H9 (cell line): ENCODE measurements at regions not wholly inside any gene's neighbourhood (a gene's known extent, or its start where the extent isn't known, plus 50 kb on each side); places are given as distances from the start of the nearest gene placed in this dataset.

Source experiments
- DNase-seq: peaks from one replicate; pipeline ENCODE4 v3.0.0-alpha.2; 2017
- H2AFZ ChIP-seq: one replicate; pipeline ENCODE4 v1.6.1; 2013; ENCODE audit warnings: mild to moderate bottlenecking, low read length, control low read depth, moderate library complexity
- H2AK5ac ChIP-seq: 2 replicates; pipeline ENCODE4 v1.6.1; 2013; ENCODE audit warnings: low read length, control low read depth, mixed read lengths; ENCODE audit not compliant: insufficient read length
- H2BK120ac ChIP-seq: one replicate; pipeline ENCODE4 v1.6.1; 2013; ENCODE audit warnings: low read depth, mild to moderate bottlenecking, low read length, control low read depth, inconsistent platforms; ENCODE audit not compliant: poor library complexity, severe bottlenecking
- H2BK12ac ChIP-seq: 2 replicates; pipeline ENCODE4 v1.6.1; 2013; ENCODE audit warnings: low read length, control low read depth, mixed read lengths, low read depth; ENCODE audit not compliant: insufficient read length
- H2BK15ac ChIP-seq: 2 replicates; pipeline ENCODE4 v1.6.1; 2013; ENCODE audit warnings: low read depth, low read length, control low read depth
- H2BK20ac ChIP-seq: one replicate; pipeline ENCODE4 v1.6.1; 2013; ENCODE audit warnings: low read depth, mild to moderate bottlenecking, low read length, control low read depth, inconsistent platforms; ENCODE audit not compliant: poor library complexity, severe bottlenecking
- H2BK5ac ChIP-seq: 2 replicates; pipeline ENCODE4 v1.6.1; 2013; ENCODE audit warnings: low read length, control low read depth, mixed read lengths; ENCODE audit not compliant: insufficient read length
- H3K14ac ChIP-seq: 2 replicates; pipeline ENCODE4 v1.6.1; 2013; ENCODE audit warnings: low read length, control low read depth; ENCODE audit not compliant: insufficient read depth
- H3K18ac ChIP-seq: 2 replicates; pipeline ENCODE4 v1.6.1; 2013; ENCODE audit warnings: low read depth, mild to moderate bottlenecking, mixed read lengths, low read length, control low read depth; ENCODE audit not compliant: insufficient read length
- H3K23ac ChIP-seq: 2 replicates; pipeline ENCODE4 v1.6.1; 2013; ENCODE audit warnings: low read length, control low read depth, mixed read lengths, low read depth; ENCODE audit not compliant: insufficient read length
- H3K23me2 ChIP-seq: 2 replicates; pipeline ENCODE4 v1.6.1; 2013; ENCODE audit warnings: low read depth, mild to moderate bottlenecking, mixed read lengths, low read length, control low read depth; ENCODE audit not compliant: insufficient read length, poor library complexity, severe bottlenecking
- H3K27ac ChIP-seq: 2 replicates; pipeline ENCODE4 v1.5.1; 2013; ENCODE audit warnings: low read length, control low read depth, mixed read lengths, low read depth; ENCODE audit not compliant: insufficient read length
- H3K27me3 ChIP-seq: 2 replicates; pipeline ENCODE4 v1.6.1; 2013; ENCODE audit warnings: low read length, control low read depth, inconsistent platforms; ENCODE audit not compliant: insufficient read depth
- H3K4ac ChIP-seq: 2 replicates; pipeline ENCODE4 v1.6.1; 2013; ENCODE audit warnings: low read depth, mild to moderate bottlenecking, control low read depth, inconsistent platforms, low read length, moderate library complexity
- H3K4me1 ChIP-seq: 2 replicates; pipeline ENCODE4 v1.6.1; 2013; ENCODE audit warnings: low read length, control low read depth, inconsistent platforms; ENCODE audit not compliant: insufficient read depth
- H3K4me2 ChIP-seq: 2 replicates; pipeline ENCODE4 v1.6.1; 2013; ENCODE audit warnings: low read length, control low read depth, mixed read lengths; ENCODE audit not compliant: insufficient read length, insufficient read depth
- H3K56ac ChIP-seq: 2 replicates; pipeline ENCODE4 v1.6.1; 2013; ENCODE audit warnings: low read depth, mild to moderate bottlenecking, mixed read lengths, low read length, control low read depth; ENCODE audit not compliant: insufficient read length
- H3K79me1 ChIP-seq: 2 replicates; pipeline ENCODE4 v1.6.1; 2013; ENCODE audit warnings: low read depth, mild to moderate bottlenecking, moderate library complexity, low read length, control low read depth, inconsistent platforms; ENCODE audit not compliant: insufficient read depth, poor library complexity, severe bottlenecking
- H3K79me2 ChIP-seq: 2 replicates; pipeline ENCODE4 v1.6.1; 2013; ENCODE audit warnings: low read length, control low read depth, inconsistent platforms; ENCODE audit not compliant: insufficient read depth
- H3K9ac ChIP-seq: 2 replicates; pipeline ENCODE4 v1.6.1; 2013; ENCODE audit warnings: low read length, control low read depth, mixed read lengths; ENCODE audit not compliant: insufficient read length; ENCODE audit errors: extremely low read depth
- H3K9me3 ChIP-seq: one replicate; pipeline ENCODE4 v1.6.1; 2013; ENCODE audit warnings: low read depth, low read length, inconsistent platforms; ENCODE audit not compliant: control insufficient read depth
- H3T11ph ChIP-seq: one replicate; pipeline ENCODE4 v1.6.1; 2013; ENCODE audit warnings: mild to moderate bottlenecking, low read length, control low read depth, inconsistent platforms
- H4K20me1 ChIP-seq: one replicate; pipeline ENCODE4 v1.6.1; 2013; ENCODE audit not compliant: control insufficient read depth, insufficient read length, insufficient read depth
- H4K5ac ChIP-seq: 2 replicates; pipeline ENCODE4 v1.6.1; 2013; ENCODE audit warnings: low read depth, mild to moderate bottlenecking, mixed read lengths, low read length, control low read depth; ENCODE audit not compliant: insufficient read length
- H4K8ac ChIP-seq: replicated peaks from 2 replicates; pipeline ENCODE4 v1.6.1; 2013; ENCODE audit warnings: low read length, control low read depth, mixed read lengths, low read depth; ENCODE audit not compliant: insufficient read length
- H4K91ac ChIP-seq: 2 replicates; pipeline ENCODE4 v1.6.1; 2013; ENCODE audit warnings: low read depth, mild to moderate bottlenecking, moderate library complexity, mixed read lengths, low read length, control low read depth; ENCODE audit not compliant: insufficient read length
- H3K27ac Mint-ChIP-seq, 3 experiments: 2 replicates in 2 of 3; 3 replicates in 1 of 3; pipeline ENCODE4 v1.8.0; 2020 to 2021; ENCODE audit warnings: mixed read lengths in 3 of 3, mild to moderate bottlenecking in 1 of 3, moderate library complexity in 1 of 3
- H3K27me3 Mint-ChIP-seq: 2 replicates; pipeline ENCODE4 v1.8.0; 2021; ENCODE audit warnings: low read depth, mild to moderate bottlenecking, moderate library complexity, mixed read lengths
- H3K36me3 Mint-ChIP-seq, 3 experiments: 2 replicates in 2 of 3; 3 replicates in 1 of 3; pipeline ENCODE4 v1.8.0; 2020 to 2021; ENCODE audit warnings: low read depth in 3 of 3, mixed read lengths in 3 of 3; ENCODE audit not compliant: insufficient read depth in 1 of 3
- H3K4me1 Mint-ChIP-seq, 2 experiments: 2 replicates each; pipeline ENCODE4 v1.8.0; 2020; ENCODE audit warnings: mixed read lengths in 2 of 2
- H3K4me3 Mint-ChIP-seq, 2 experiments: 2 replicates in 1 of 2; 3 replicates in 1 of 2; pipeline ENCODE4 v1.8.0; 2020 to 2021; ENCODE audit warnings: mild to moderate bottlenecking in 2 of 2, mixed read lengths in 2 of 2, moderate library complexity in 1 of 2
- H3K9me3 Mint-ChIP-seq, 2 experiments: 2 replicates in 1 of 2; 3 replicates in 1 of 2; pipeline ENCODE4 v1.8.0; 2020; ENCODE audit warnings: mild to moderate bottlenecking in 2 of 2, mixed read lengths in 2 of 2, moderate library complexity in 1 of 2
- WGBS: extraction: QIAGEN DNeasy Blood & Tissue Kit; methylation state at CpG from one replicate; pipeline ENCODE4 v1.1.7; 2013; ENCODE audit warnings: missing lambda C conversion rate, low lambda C conversion rate, mixed read lengths; ENCODE audit not compliant: insufficient read length; ENCODE audit errors: extremely low coverage; 5-methylcytosine and 5-hydroxymethylcytosine counted together
- TF ChIP-seq, protein P1 (sequence below): fragments of 200-600 bp; sonication (generic); conservative IDR thresholded peaks from 3 replicates; pipeline ENCODE4 v1.8.0; 2021; ENCODE audit warnings: antibody characterized with exemption, mild to moderate bottlenecking

GRCh38 chr6:115666997-115667396 is 393.7 kb downstream of the FRK start:
- H3K79me1 ChIP-seq: no peaks in the 10 kb centered on the region
- no peak overlapping the region for H3K9ac ChIP-seq
- H2BK120ac ChIP-seq: no peak overlapping the region
- H3K4me2 ChIP-seq: no peak overlapping the region
- Mint-ChIP-seq H3K27me3 (no peaks in the 10 kb centered on the region), H3K4me1 (peaks cover 11 to 21% of the 10 kb centered on the region in 2 experiments), H3K36me3 (no peaks in the 10 kb centered on the region), H3K27ac (no peak overlapping the region; a peak in 1 of 7 replicates), H3K4me3 (no peak overlapping the region), H3K9me3 (no peaks in the 10 kb centered on the region)
- H3K4me1 ChIP-seq: no peaks in the 10 kb centered on the region
- no peak overlapping the region for H2AFZ ChIP-seq
- no CpG with 5 or more reads among the region's 2 CpGs for WGBS
- no peak overlapping the region for H3K56ac ChIP-seq
- no peak overlapping the region for H4K5ac ChIP-seq
- H3K18ac ChIP-seq: no peak overlapping the region
- no peak overlapping the region for H2BK5ac ChIP-seq
- no peak overlapping the region for H3T11ph ChIP-seq
- H2BK12ac ChIP-seq: no peak overlapping the region
- no peak overlapping the region for H2AK5ac ChIP-seq
- no peaks in the 10 kb centered on the region for H3K9me3 ChIP-seq
- no peaks in the 10 kb centered on the region for H3K23me2 ChIP-seq
- H2BK15ac ChIP-seq: no peak overlapping the region
- no peak overlapping the region for H3K23ac ChIP-seq
- no peaks in the 10 kb centered on the region for H3K79me2 ChIP-seq
- no peaks in the 10 kb centered on the region for H3K27me3 ChIP-seq
- H4K8ac ChIP-seq: no peak overlapping the region
- no peak overlapping the region for H3K14ac ChIP-seq
- H4K91ac ChIP-seq: no peak overlapping the region
- DNase-seq: no peak
- no peak overlapping the region for H3K27ac ChIP-seq
- H4K20me1 ChIP-seq: no peaks in the 10 kb centered on the region
- H2BK20ac ChIP-seq: no peak overlapping the region
- H3K4ac ChIP-seq: no peak overlapping the region
- TF ChIP-seq, protein P1, sequence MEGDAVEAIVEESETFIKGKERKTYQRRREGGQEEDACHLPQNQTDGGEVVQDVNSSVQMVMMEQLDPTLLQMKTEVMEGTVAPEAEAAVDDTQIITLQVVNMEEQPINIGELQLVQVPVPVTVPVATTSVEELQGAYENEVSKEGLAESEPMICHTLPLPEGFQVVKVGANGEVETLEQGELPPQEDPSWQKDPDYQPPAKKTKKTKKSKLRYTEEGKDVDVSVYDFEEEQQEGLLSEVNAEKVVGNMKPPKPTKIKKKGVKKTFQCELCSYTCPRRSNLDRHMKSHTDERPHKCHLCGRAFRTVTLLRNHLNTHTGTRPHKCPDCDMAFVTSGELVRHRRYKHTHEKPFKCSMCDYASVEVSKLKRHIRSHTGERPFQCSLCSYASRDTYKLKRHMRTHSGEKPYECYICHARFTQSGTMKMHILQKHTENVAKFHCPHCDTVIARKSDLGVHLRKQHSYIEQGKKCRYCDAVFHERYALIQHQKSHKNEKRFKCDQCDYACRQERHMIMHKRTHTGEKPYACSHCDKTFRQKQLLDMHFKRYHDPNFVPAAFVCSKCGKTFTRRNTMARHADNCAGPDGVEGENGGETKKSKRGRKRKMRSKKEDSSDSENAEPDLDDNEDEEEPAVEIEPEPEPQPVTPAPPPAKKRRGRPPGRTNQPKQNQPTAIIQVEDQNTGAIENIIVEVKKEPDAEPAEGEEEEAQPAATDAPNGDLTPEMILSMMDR: no peak
